ENCODE measurements at regions not wholly inside any gene's neighbourhood (a gene's known extent, or its start where the extent isn't known, plus 50 kb on each side); places are given as distances from the start of the nearest gene placed in this dataset.

DNA sequence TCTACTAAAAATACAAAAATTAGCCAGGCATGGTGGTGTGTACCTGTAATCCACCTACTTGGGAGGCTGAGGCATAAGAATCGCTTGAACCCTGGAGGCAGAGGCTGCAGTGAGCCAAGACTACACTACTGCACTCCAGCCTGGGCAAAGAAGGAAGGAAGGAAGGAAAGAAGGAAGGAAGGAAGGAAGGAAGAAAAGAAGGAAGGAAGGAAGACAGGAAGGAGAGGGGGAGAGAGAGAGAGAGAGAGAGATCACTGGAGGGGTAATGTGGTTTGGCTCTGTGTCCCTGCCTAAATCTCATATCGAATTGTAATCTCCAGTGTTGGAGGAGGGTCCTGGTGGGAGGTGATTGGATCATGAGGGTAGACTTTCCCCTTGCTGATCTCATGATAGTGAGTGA, 165.5 kb downstream of the KCTD15 start:
- peaks cover 13% of the 10 kb centered on the region for H3K27me3 ChIP-seq
- WGBS, 2 donors (ENCODE audit: low coverage in 1 of 2), result 80 to 88% methylated on average over 1 to 2 of the region's 2 CpGs
- no peak overlapping the region for H3K4me3 ChIP-seq
- no peaks in the 10 kb centered on the region for H3K4me1 ChIP-seq
- TF ChIP-seq, protein P1, sequence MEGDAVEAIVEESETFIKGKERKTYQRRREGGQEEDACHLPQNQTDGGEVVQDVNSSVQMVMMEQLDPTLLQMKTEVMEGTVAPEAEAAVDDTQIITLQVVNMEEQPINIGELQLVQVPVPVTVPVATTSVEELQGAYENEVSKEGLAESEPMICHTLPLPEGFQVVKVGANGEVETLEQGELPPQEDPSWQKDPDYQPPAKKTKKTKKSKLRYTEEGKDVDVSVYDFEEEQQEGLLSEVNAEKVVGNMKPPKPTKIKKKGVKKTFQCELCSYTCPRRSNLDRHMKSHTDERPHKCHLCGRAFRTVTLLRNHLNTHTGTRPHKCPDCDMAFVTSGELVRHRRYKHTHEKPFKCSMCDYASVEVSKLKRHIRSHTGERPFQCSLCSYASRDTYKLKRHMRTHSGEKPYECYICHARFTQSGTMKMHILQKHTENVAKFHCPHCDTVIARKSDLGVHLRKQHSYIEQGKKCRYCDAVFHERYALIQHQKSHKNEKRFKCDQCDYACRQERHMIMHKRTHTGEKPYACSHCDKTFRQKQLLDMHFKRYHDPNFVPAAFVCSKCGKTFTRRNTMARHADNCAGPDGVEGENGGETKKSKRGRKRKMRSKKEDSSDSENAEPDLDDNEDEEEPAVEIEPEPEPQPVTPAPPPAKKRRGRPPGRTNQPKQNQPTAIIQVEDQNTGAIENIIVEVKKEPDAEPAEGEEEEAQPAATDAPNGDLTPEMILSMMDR (IDR thresholded peaks at IDR 0.05), result no peak
- no peak for TF ChIP-seq POLR2AphosphoS5 (IDR thresholded peaks at IDR 0.05)
- no peak for TF ChIP-seq POLR2A (IDR thresholded peaks at IDR 0.05)
- no peak for TF ChIP-seq EP300 (IDR thresholded peaks at IDR 0.05)
- peaks cover 0 to 10% (median 0%) of the 10 kb centered on the region in 3 donors for H3K9me3 ChIP-seq
- no peak overlapping the region for H3K27ac ChIP-seq
- H3K36me3 ChIP-seq, result no peaks in the 10 kb centered on the region
- no peak for ATAC-seq

DNA sequence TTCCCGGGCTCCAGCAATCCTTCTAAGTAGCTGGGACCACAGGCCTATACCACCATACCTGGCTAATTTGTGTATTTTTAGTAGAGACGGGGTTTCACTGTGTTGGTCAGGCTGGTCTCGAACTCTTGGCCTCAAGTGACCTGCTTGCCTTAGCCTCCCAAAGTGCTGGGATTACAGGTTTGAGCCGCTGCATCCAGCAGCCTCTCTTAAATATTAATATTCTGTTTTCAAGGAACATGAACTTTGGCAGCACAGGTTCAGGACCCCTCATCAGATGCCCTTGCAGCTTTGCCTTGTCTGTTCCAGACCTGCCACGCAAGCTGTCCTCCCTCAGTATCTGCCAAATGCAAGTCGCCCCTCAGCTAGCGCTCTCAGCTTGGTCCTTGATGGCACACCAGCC, 166.8 kb downstream of the KCTD15 start:
- ATAC-seq, result no peak
- 90 to 94% methylated on average over 3 to 5 of the region's 7 CpGs for WGBS, 2 donors (ENCODE audit: low coverage in 1 of 2)
- no peak overlapping the region for H3K27ac ChIP-seq
- H3K4me3 ChIP-seq, result no peak overlapping the region
- H3K36me3 ChIP-seq, result no peaks in the 10 kb centered on the region
- peaks cover 0 to 12% (median 0%) of the 10 kb centered on the region in 3 donors for H3K9me3 ChIP-seq
- TF ChIP-seq EP300 (IDR thresholded peaks at IDR 0.05) (no peak), POLR2AphosphoS5 (IDR thresholded peaks at IDR 0.05) (no peak), POLR2A (IDR thresholded peaks at IDR 0.05) (no peak)
- TF ChIP-seq, protein P1 (IDR thresholded peaks at IDR 0.05), result no peak
- H3K4me1 ChIP-seq, result no peaks in the 10 kb centered on the region
- peaks cover 13% of the 10 kb centered on the region for H3K27me3 ChIP-seq

DNA sequence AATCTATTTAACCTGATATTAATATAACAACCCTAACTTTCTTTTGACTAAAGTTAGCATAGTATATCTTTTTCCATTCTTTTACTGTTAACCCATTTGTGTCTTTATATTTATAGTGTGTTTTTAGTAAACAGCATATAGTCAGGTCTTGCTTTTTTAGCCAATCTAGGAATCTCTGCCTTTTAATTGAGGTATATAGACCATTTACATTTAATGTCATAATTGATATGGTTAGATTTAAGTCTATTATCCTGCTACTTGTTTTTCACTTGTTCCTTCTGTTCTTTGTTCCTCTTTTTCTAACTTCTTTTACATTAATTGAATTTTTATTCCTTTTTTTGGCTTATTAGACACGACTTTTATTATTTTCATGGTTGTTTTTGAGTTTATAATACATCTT, 174.4 kb downstream of the KCTD15 start:
- Histone ChIP-seq H3K36me3 (no peaks in the 10 kb centered on the region), H3K4me1 (no peaks in the 10 kb centered on the region), H3K4me3 (no peak overlapping the region), H3K9me3 (peaks cover 0 to 30% (median 2%) of the 10 kb centered on the region in 3 donors), H3K27me3 (peaks cover 26% of the 10 kb centered on the region), H3K27ac (no peak overlapping the region)
- 72 to 73% methylated on average over 1 of the region's 1 CpG for WGBS, 2 donors (ENCODE audit: low coverage in 1 of 2)
- TF ChIP-seq, protein P1 (IDR thresholded peaks at IDR 0.05), result no peak
- no peak for TF ChIP-seq POLR2AphosphoS5 (IDR thresholded peaks at IDR 0.05)
- no peak for TF ChIP-seq EP300 (IDR thresholded peaks at IDR 0.05)
- no peak for TF ChIP-seq POLR2A (IDR thresholded peaks at IDR 0.05)
- no peak for ATAC-seq

DNA sequence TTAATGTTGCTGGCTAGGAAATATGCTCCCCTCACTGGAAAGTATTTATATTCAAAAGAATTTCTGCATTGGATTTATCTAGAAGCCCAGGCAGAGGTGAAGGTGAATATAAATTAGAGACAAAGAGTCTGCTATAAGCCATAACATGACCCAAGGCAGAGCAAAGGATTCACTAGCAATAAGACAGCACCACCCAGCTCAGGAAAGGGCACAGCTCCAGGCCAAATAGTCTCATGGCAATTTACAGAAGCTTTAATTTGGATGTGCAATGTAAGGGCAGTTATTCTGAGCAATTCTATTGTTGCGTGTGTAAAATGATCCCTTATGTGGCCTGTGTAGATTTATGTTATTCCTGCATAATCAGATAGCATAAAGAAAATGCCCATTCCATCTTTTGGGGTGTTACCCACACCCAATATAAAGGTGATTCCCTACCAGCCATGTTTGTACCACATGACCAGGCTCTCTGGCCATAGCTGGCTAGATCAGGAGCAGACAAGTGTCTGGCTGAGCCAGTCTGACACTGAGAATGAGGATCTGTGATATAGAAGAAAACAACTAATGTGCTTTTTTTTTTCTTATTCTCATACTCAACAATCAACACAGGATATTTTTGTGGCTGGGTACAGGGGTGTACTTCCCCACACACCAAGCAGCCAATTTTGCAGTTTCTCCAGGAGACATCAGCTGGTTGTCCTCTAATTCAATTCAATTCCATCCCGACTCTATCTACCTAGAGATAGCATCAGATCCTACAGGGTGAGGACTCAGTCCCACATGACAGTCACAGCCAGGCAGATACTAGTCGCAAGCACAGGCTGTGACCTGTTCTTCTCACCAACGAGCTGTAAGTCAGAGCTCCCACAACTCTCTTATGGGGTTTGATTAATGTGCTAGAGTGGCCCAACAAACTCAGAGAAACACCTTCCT, 181.4 kb downstream of the KCTD15 start:
- Histone ChIP-seq H3K36me3 (no peaks in the 10 kb centered on the region), H3K9me3 (peaks cover 0 to 13% (median 0%) of the 10 kb centered on the region in 3 donors), H3K4me1 (no peaks in the 10 kb centered on the region), H3K27me3 (peaks cover 50% of the 10 kb centered on the region), H3K27ac (no peak overlapping the region), H3K4me3 (no peak overlapping the region)
- no peak for ATAC-seq
- 76 to 78% methylated on average over 2 to 3 of the region's 4 CpGs for WGBS, 2 donors (ENCODE audit: low coverage in 1 of 2)
- no peak for TF ChIP-seq POLR2AphosphoS5 (IDR thresholded peaks at IDR 0.05)
- TF ChIP-seq, protein P1 (IDR thresholded peaks at IDR 0.05), result no peak
- no peak for TF ChIP-seq POLR2A (IDR thresholded peaks at IDR 0.05)
- TF ChIP-seq EP300 (IDR thresholded peaks at IDR 0.05), result no peak

DNA sequence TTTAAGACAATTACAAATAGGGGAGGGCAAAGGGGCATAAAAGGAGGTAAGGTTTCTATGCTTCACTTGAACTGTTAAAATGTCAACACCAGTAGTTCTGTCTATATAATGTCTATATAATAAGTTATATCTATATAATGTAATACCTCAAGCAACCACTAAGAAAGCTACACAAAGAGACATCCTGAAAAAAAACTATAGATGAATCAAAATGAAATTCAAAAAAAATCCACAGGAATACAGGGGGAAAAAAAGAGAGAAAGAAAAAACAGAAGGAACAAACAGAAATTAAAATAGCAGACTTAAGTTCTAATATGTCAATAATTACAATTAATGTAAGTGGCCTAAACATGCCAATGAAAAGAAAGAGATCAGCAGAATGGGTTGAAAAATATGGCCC, 186.0 kb downstream of the KCTD15 start:
- ATAC-seq, result no peak
- H3K27ac ChIP-seq, result no peak overlapping the region
- H3K4me1 ChIP-seq, result no peaks in the 10 kb centered on the region
- H3K4me3 ChIP-seq, result no peak overlapping the region
- H3K27me3 ChIP-seq, result peaks cover 49% of the 10 kb centered on the region
- TF ChIP-seq, protein P1 (IDR thresholded peaks at IDR 0.05), result peak in 1 of 4 experiments; percentile 7
- TF ChIP-seq POLR2AphosphoS5 (IDR thresholded peaks at IDR 0.05), result no peak
- H3K36me3 ChIP-seq, result no peaks in the 10 kb centered on the region
- peaks cover 0 to 20% (median 0%) of the 10 kb centered on the region in 3 donors for H3K9me3 ChIP-seq

All from gastroesophageal sphincter (tissue), 4 donors.